ENCODE measurements at regions not wholly inside any gene's neighbourhood (a gene's known extent, or its start where the extent isn't known, plus 50 kb on each side); places are given as distances from the start of the nearest gene placed in this dataset.

- no peak for DNase-seq (ENCODE audit: low read depth)
- TF ChIP-seq CTCF (IDR thresholded peaks at IDR 0.05; ENCODE audit: insufficient read depth, low read length, poor library complexity, severe bottlenecking), result no peak
- Histone ChIP-seq H3K4me3 (ENCODE audit: low read depth, low read length) (no peak overlapping the region), H3K36me3 (ENCODE audit: control insufficient read depth, insufficient read depth, low read length) (no peaks in the 10 kb centered on the region), H3K27me3 (ENCODE audit: control insufficient read depth, insufficient read depth, low read length) (no peaks in the 10 kb centered on the region)
These were observed 287.8 kb downstream of the UTP18 start for GRCh38 chr17:51548125-51548524.

GRCh38 chr17:51555153-51555552, 294.8 kb downstream of the UTP18 start:
- H3K27me3 ChIP-seq (ENCODE audit: control insufficient read depth, insufficient read depth, low read length), result no peaks in the 10 kb centered on the region
- DNase-seq (ENCODE audit: low read depth), result no peak
- H3K4me3 ChIP-seq (ENCODE audit: low read depth, low read length), result no peak overlapping the region
- H3K36me3 ChIP-seq (ENCODE audit: control insufficient read depth, insufficient read depth, low read length), result no peaks in the 10 kb centered on the region
- no peak for TF ChIP-seq CTCF (IDR thresholded peaks at IDR 0.05; ENCODE audit: insufficient read depth, low read length, poor library complexity, severe bottlenecking)

GRCh38 chr17:51559778-51560177, 299.4 kb downstream of the UTP18 start:
- no peak for DNase-seq (ENCODE audit: low read depth)
- TF ChIP-seq CTCF (IDR thresholded peaks at IDR 0.05; ENCODE audit: insufficient read depth, low read length, poor library complexity, severe bottlenecking), result no peak
- no peaks in the 10 kb centered on the region for H3K27me3 ChIP-seq (ENCODE audit: control insufficient read depth, insufficient read depth, low read length)
- H3K4me3 ChIP-seq (ENCODE audit: low read depth, low read length), result no peak overlapping the region
- no peaks in the 10 kb centered on the region for H3K36me3 ChIP-seq (ENCODE audit: control insufficient read depth, insufficient read depth, low read length)

- DNase-seq (ENCODE audit: low read depth), result no peak
- TF ChIP-seq CTCF (IDR thresholded peaks at IDR 0.05; ENCODE audit: insufficient read depth, low read length, poor library complexity, severe bottlenecking), result no peak
- no peaks in the 10 kb centered on the region for H3K27me3 ChIP-seq (ENCODE audit: control insufficient read depth, insufficient read depth, low read length)
- H3K4me3 ChIP-seq (ENCODE audit: low read depth, low read length), result no peak overlapping the region
- no peaks in the 10 kb centered on the region for H3K36me3 ChIP-seq (ENCODE audit: control insufficient read depth, insufficient read depth, low read length)
These were observed 300.1 kb downstream of the UTP18 start for GRCh38 chr17:51560398-51560797.

GRCh38 chr17:51563961-51564360, 303.6 kb downstream of the UTP18 start:
- Histone ChIP-seq H3K4me3 (ENCODE audit: low read depth, low read length) (no peak overlapping the region), H3K27me3 (ENCODE audit: control insufficient read depth, insufficient read depth, low read length) (no peaks in the 10 kb centered on the region), H3K36me3 (ENCODE audit: control insufficient read depth, insufficient read depth, low read length) (no peaks in the 10 kb centered on the region)
- no peak for DNase-seq (ENCODE audit: low read depth)
- TF ChIP-seq CTCF (IDR thresholded peaks at IDR 0.05; ENCODE audit: insufficient read depth, low read length, poor library complexity, severe bottlenecking), result no peak

DNA sequence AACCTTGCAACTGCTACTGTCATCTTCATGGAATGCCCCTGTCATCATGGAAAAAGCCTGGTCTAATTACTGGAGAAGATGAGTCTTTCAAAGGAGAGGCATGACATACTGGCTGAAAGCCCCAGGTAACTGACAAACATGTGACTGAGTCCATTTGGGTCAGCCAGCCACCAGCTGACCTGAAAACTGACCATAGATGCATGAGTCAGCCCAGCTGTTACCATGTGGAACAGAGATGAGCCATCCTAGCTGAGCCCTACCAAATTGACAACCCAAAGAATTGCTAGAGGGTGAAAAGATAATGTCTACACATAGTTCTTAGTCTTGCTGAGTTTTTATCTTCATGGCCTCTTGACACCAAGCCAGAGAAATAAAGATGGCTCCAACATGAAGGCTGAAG, 311.8 kb downstream of the UTP18 start:
- DNase-seq (ENCODE audit: low read depth), result no peak
- no peak for TF ChIP-seq CTCF (IDR thresholded peaks at IDR 0.05; ENCODE audit: insufficient read depth, low read length, poor library complexity, severe bottlenecking)
- Histone ChIP-seq H3K27me3 (ENCODE audit: control insufficient read depth, insufficient read depth, low read length) (no peaks in the 10 kb centered on the region), H3K36me3 (ENCODE audit: control insufficient read depth, insufficient read depth, low read length) (no peaks in the 10 kb centered on the region), H3K4me3 (ENCODE audit: low read depth, low read length) (no peak overlapping the region)

Measured in kidney epithelial cell (primary cell).